Stomach (tissue), 8 donors: ENCODE measurements at regions not wholly inside any gene's neighbourhood (a gene's known extent, or its start where the extent isn't known, plus 50 kb on each side); places are given as distances from the start of the nearest gene placed in this dataset.

Experiments used
- DNase-seq, 2 donors: peaks; one replicate each; pipeline versions ENCODE4 v3.0.0 to v3.0.0-alpha.2; 2013 to 2019
- H3K27ac ChIP-seq, 5 donors: fragments of 200-600 bp in 4 of 5; sonication (generic) in 4 of 5; one replicate each; pipeline ENCODE4 v1.5.1; 2013 to 2019; ENCODE audit warnings: mild to moderate bottlenecking in 1 of 5, moderate library complexity in 1 of 5
- H3K27me3 ChIP-seq, 3 donors: fragments of 200-600 bp; sonication (generic); one replicate each; pipeline ENCODE4 v1.5.1; 2017 to 2019; ENCODE audit warnings: mixed run types in 1 of 3
- H3K36me3 ChIP-seq, 4 donors: fragments of 200-600 bp; sonication (generic); 1 replicate in 3 of 4; 2 replicates in 1 of 4; pipeline ENCODE4 v1.5.1; 2016 to 2019
- H3K4me1 ChIP-seq, 4 donors: fragments of 200-600 bp; sonication (generic); one replicate each; pipeline ENCODE4 v1.5.1; 2016 to 2019
- H3K4me3 ChIP-seq, 4 donors: fragments of 200-600 bp; sonication (generic) in 3 of 4; one replicate each; pipeline ENCODE4 v1.5.1; 2016 to 2019; ENCODE audit warnings: mild to moderate bottlenecking in 1 of 4
- H3K9me3 ChIP-seq, 4 donors: fragments of 200-600 bp; sonication (generic); one replicate each; pipeline ENCODE4 v1.5.1; 2016 to 2019
- EP300 ChIP-seq: sonication (generic); formaldehyde crosslinking; IDR thresholded peaks from one replicate; pipeline ENCODE4 v1.6.1; 2017; ENCODE audit warnings: antibody characterized with exemption
- POLR2A ChIP-seq, 4 donors: fragments of 450-650 bp; IDR thresholded peaks; one replicate each; pipeline ENCODE4 v1.6.1; 2016; ENCODE audit warnings: antibody characterized with exemption in 4 of 4, control low read depth in 2 of 4, mild to moderate bottlenecking in 1 of 4, moderate library complexity in 1 of 4
- POLR2AphosphoS5 ChIP-seq, 3 donors: sonication (generic); formaldehyde crosslinking; IDR thresholded peaks; one replicate each; pipeline ENCODE4 v1.6.1; 2016; ENCODE audit warnings: antibody characterized with exemption in 3 of 3
- WGBS, 5 donors: extraction: QIAGEN DNeasy Blood & Tissue Kit in 3 of 5; methylation state at CpG; one replicate each; pipeline versions ENCODE4 v1.1.5 to v1.1.7; 2013 to 2018; 5-methylcytosine and 5-hydroxymethylcytosine counted together
- intact Hi-C: fragments of 100-400 bp; cut with DNase I; formaldehyde crosslinking; loops from one replicate; pipeline ENCODE4 v1.15.1; 2023; ENCODE audit warnings: low total_unique reads
- TF ChIP-seq, protein P1 (sequence below), 7 experiments: fragments of 450-650 bp in 4 of 7; fragments of 200-600 bp in 3 of 7; sonication (generic) in 3 of 7; IDR thresholded peaks; one replicate each; pipeline ENCODE4 v1.5.1; 2016 to 2019; ENCODE audit warnings: antibody characterized with exemption in 7 of 7, control low read depth in 2 of 7, mild to moderate bottlenecking in 1 of 7
- donor health status: healthy with polysubstance abuse.
- donor health status: Bipolar disorder and iron deficiency.
- donor health status: healthy.

GRCh38 chr12:45568808-45569207 lies 160.7 kb upstream of the ARID2 start:
- Histone ChIP-seq H3K27me3 (no peaks in the 10 kb centered on the region), H3K4me1 (no peaks in the 10 kb centered on the region), H3K36me3 (no peaks in the 10 kb centered on the region), H3K27ac (no peak overlapping the region), H3K4me3 (no peak overlapping the region), H3K9me3 (no peaks in the 10 kb centered on the region)
- DNase-seq: no peak
- TF ChIP-seq, protein P1, sequence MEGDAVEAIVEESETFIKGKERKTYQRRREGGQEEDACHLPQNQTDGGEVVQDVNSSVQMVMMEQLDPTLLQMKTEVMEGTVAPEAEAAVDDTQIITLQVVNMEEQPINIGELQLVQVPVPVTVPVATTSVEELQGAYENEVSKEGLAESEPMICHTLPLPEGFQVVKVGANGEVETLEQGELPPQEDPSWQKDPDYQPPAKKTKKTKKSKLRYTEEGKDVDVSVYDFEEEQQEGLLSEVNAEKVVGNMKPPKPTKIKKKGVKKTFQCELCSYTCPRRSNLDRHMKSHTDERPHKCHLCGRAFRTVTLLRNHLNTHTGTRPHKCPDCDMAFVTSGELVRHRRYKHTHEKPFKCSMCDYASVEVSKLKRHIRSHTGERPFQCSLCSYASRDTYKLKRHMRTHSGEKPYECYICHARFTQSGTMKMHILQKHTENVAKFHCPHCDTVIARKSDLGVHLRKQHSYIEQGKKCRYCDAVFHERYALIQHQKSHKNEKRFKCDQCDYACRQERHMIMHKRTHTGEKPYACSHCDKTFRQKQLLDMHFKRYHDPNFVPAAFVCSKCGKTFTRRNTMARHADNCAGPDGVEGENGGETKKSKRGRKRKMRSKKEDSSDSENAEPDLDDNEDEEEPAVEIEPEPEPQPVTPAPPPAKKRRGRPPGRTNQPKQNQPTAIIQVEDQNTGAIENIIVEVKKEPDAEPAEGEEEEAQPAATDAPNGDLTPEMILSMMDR (IDR thresholded peaks at IDR 0.05): no peak
- TF ChIP-seq POLR2AphosphoS5 (IDR thresholded peaks at IDR 0.05) (no peak), EP300 (no peak), POLR2A (IDR thresholded peaks at IDR 0.05) (no peak)
- intact Hi-C loops: no loop called here
- WGBS, 5 donors: 66 to 77% (median 73%) methylated on average over 4 of the region's 4 CpGs

DNA sequence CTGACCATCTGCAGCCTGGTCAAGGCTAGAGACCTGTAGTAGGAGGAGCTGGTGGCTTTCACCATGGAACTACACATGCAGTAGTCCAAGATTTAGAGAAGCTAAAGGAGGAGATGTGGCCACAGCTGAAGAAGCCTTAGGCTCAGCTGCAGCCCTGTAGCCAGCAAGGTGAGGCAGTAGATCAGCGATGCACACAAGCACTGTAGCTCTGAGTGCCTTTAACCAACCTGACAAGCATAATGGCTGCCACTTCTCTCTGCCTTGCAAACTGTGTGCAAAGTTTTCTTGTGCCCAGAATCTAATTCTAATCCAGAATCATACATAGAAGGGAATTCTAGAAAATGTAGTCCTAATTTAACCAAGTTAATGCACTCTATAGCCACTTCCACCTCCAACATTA lies 159.0 kb upstream of the ARID2 start:
- Histone ChIP-seq H3K4me1 (no peaks in the 10 kb centered on the region), H3K27ac (no peak overlapping the region), H3K36me3 (no peaks in the 10 kb centered on the region), H3K9me3 (no peaks in the 10 kb centered on the region), H3K27me3 (no peaks in the 10 kb centered on the region), H3K4me3 (no peak overlapping the region)
- TF ChIP-seq, protein P1 (IDR thresholded peaks at IDR 0.05): no peak
- TF ChIP-seq POLR2A (IDR thresholded peaks at IDR 0.05) (no peak), EP300 (no peak), POLR2AphosphoS5 (IDR thresholded peaks at IDR 0.05) (no peak)
- DNase-seq: no peak
- intact Hi-C loops: no loop called here
- WGBS, 5 donors: 92 to 100% (median 98%) methylated on average over 1 of the region's 1 CpG

DNA sequence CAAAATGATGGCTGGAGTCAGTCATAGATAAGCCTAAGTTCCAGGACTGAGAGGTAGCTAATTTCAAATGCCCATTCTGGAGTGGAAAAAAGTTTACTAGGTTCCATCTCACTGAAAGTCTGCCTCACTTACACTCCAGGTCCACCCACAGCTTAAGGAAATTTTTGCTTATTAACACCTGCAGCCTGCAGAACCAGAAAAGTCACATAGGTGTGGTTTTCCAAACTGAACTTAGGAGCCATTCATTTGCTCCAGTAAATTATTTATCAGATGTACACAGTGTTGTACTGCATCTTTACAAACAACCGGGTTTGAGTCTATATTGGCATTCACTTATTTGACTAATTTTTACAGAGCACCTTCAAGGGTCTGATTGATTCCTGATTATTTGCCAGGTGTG lies 157.4 kb upstream of the ARID2 start:
- no peaks in the 10 kb centered on the region for H3K9me3 ChIP-seq
- DNase-seq: peak in 1 of 2 donors; percentile 77
- H3K27ac ChIP-seq: no peak overlapping the region
- no peaks in the 10 kb centered on the region for H3K27me3 ChIP-seq
- H3K4me3 ChIP-seq: no peak overlapping the region
- H3K4me1 ChIP-seq: no peaks in the 10 kb centered on the region
- no peak for TF ChIP-seq EP300
- TF ChIP-seq, protein P1 (IDR thresholded peaks at IDR 0.05): no peak
- TF ChIP-seq POLR2A (IDR thresholded peaks at IDR 0.05): no peak
- no peak for TF ChIP-seq POLR2AphosphoS5 (IDR thresholded peaks at IDR 0.05)
- WGBS, 5 donors: 30 to 72% (median 47%) methylated on average over 1 of the region's 1 CpG
- intact Hi-C loops: no loop called here
- H3K36me3 ChIP-seq: no peaks in the 10 kb centered on the region

DNA sequence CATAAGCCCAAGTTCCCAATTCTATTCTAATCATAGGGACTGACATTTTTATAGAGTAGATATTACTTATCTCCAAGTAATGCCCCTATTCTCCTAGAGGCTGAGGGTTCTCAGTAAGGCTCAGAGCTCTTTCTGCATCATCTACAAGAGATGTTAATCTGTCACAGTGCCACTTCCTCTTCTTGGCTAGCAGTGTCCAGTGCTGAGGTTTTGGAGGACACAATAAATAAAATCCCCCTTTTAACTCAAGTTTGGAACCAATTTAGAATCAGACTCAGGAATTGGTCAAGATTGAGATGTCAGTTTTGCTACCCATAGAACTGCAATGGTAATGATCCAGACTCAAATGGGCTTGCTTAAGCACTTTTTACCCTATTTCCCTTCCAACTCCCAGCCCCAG lies 154.1 kb upstream of the ARID2 start:
- TF ChIP-seq EP300 (no peak), POLR2A (IDR thresholded peaks at IDR 0.05) (no peak), POLR2AphosphoS5 (IDR thresholded peaks at IDR 0.05) (no peak)
- TF ChIP-seq, protein P1 (IDR thresholded peaks at IDR 0.05): no peak
- DNase-seq: no peak
- H3K4me1 ChIP-seq: no peaks in the 10 kb centered on the region
- H3K4me3 ChIP-seq: no peak overlapping the region
- intact Hi-C loops: no loop called here
- no peaks in the 10 kb centered on the region for H3K27me3 ChIP-seq
- H3K27ac ChIP-seq: no peak overlapping the region
- H3K36me3 ChIP-seq: no peaks in the 10 kb centered on the region
- no peaks in the 10 kb centered on the region for H3K9me3 ChIP-seq
